ENCODE measurements at regions not wholly inside any gene's neighbourhood (a gene's known extent, or its start where the extent isn't known, plus 50 kb on each side); places are given as distances from the start of the nearest gene placed in this dataset.

DNA sequence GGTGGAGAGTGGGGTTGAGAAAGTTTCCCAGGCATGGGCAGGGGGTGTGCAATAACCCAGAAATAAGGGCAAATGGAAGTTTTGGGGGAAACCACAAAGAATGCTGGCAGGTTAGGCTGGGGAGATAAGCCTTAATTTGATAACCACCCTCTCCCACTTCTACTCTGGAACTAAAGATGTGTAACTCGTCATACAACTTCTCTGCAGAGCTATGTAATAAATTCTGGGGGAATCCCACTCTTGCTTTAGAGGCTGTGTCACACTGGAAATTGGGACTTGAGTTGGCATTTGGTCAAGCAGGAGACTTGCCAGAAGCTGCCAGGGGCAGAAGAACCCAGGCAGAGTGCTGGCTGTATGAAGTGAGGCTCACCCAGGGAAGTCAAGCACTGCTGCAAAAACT lies 170.9 kb upstream of the CPEB2 start:
- no peak for DNase-seq

DNA sequence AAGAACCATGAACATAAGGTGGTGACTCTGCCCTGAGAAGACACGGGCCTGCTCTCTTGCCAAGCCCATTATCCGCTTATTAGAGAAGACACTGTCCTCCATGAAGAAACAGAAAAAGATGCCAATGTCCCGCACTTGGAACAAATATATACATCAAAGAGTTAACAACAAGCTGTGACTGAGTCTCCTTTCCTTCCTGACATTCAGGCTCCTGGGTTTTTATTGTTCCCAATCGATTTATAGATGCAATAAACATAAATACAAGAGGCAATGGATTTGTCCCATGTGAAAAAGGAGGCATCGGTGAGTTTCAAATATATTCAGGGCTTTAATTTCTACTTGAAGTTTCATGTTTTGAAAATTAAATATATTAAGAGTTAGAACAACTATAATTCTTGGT lies 169.2 kb upstream of the CPEB2 start:
- no peak for DNase-seq

GRCh38 chr4:14834382-14834781 lies 167.9 kb upstream of the CPEB2 start:
- DNase-seq: no peak

GRCh38 chr4:14835288-14835687 lies 167.0 kb upstream of the CPEB2 start:
- DNase-seq: no peak

GRCh38 chr4:14835708-14836425 lies 166.4 kb upstream of the CPEB2 start:
- DNase-seq: no peak

GRCh38 chr4:14837860-14838259 lies 164.4 kb upstream of the CPEB2 start:
- DNase-seq: no peak

DNA sequence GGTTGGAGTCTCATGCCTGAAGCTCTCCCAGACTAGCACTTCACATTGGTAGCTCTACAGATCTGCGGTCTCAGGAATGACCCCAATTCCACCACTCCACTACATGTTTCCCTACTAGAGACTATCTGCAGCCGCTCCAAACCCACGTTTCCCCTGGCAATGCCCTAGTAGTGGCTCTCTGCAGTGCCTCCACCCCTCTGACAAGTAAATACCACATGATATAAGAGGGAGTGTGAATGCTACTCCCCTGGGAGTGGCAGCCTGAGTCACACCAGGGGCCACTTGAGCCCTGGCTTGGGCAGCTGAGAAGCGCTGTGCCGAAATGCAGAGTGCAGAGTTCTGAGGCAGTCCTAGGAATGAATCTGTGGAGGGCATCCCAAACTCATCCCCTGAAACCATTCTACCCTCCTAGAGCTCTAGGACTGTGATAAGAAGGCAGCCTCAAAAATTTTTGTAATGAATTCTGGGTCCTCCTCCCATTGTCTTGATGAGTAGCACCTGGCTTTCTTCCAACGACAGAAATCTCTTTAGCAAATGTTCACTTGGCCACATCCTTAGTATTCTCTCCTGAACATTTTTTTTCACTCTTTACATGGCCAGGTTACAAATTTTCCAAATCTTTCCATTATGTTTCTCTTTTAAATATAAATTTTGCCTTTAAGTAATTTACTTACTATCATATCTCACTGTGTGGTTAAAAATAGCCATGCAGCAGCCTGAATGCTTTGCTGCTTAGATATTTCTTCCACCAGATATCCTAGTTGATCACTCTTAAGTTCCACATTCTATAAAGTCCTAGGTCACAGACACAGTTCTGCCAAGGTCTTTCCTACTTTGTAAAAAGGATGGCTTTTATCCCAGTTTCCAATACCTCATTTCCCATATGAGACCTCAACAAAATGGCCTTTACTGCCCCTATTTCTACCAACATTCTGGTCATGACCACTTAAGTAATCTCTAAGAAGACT lies 160.2 kb upstream of the CPEB2 start:
- DNase-seq: no peak

DNA sequence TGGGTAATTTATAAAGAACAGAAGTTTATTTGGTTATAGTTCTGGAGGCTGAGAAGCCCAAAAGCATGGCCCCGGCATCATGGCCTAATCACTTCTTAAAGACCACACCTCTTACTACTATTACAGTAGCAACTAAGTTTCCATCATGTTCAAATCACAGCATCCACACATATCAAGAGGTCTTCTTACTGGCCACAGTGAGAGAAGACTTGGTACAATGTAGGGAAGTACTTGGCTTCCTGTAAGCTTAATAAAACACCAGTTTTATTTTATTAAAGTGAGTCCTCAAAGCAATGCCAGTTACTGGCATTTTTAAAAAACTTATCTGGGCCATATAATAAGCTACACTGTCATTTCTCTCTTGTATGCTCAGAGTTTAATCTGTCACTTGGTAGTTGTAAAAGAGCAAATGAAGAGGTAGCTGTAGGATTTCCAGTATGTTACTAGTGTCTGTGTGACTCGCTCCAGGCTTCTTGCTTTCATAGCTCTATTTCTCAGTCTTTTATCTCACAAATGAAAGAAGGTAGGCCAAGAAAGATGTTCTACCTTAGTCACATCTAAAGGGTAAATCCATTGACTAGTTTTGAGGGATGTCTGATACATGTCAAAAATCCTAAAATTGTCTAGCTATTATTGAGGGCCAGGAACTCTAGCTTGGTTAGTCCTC lies 159.2 kb upstream of the CPEB2 start:
- DNase-seq: no peak

DNA sequence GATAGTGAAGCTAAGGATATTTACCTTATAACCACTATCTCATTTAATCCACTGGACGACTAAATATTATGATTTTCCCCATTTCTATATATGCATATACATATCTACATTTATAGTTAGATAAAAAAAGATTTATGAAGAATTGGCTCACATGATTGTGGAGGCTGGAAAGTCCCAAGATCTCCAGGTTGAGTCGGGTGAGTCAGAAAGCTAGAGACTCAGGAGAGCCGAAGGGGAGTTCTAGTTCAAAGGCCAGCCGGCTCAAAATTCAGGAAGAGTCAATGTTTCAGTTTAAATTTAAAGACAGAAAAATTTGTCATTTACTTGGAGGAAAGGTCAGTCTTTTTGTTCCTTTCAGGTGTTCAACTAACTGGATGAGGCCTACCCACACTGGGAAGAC lies 158.2 kb upstream of the CPEB2 start:
- no peak for DNase-seq

DNA sequence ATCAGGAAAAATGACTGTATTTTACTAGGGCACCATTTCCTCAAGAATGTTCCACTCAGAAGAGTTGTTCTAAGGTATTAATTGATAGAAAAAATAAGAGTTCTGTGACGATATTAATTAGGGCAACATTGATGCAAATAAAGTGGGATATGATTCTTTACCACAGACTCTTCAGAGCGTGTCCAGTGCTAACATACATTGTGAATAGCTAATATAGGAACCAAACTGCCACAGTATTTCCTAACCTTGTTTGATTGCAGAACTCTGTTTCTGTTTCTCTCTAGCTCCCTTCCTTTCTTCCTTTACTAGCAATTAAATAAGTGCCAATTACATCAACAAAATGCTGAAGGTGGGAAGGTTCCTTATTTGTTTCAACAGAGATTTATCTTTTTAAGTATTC lies 154.1 kb upstream of the CPEB2 start:
- no peak for DNase-seq

- DNase-seq: no peak
These were observed 151.7 kb upstream of the CPEB2 start for GRCh38 chr4:14850455-14851097.

DNA sequence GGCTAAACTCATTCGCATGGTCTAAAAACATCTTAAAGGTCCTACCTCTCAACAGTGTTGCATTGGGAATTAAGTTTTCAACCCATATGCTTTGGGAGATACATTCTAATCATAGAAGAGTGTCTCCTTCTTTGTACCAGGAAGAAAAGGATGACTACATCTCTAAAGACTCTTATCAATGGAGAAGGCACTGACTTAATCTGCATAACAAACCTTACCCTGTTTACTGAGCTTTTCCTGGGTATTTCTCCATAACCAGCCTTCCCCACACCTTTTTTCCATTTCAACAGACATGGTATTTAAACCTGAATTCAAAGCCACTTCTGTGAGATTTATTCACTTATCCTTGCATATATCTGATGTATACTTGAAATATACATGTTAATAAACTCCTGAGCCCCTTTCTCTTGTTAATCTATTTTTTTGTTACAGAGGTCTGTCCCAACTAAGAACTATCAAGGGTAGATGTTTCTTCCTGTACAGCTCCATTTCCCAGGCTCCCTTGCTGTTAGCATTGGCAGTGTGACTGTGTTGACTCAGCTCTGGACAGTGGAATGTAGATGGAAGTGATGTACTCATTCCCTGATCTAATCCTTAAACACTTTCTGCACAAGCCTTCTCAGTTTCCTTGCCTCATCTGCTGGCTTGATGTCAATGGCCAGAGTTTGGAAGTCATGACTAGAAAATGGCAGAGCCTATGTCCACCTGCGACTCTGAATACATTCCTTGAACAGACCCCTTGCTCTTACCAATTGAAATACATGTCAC lies 148.9 kb upstream of the CPEB2 start:
- no peak for DNase-seq

GRCh38 chr4:14855719-14856061 lies 146.6 kb upstream of the CPEB2 start:
- DNase-seq: no peak

- DNase-seq: no peak
These were observed 146.0 kb upstream of the CPEB2 start for GRCh38 chr4:14856062-14856933.

DNA sequence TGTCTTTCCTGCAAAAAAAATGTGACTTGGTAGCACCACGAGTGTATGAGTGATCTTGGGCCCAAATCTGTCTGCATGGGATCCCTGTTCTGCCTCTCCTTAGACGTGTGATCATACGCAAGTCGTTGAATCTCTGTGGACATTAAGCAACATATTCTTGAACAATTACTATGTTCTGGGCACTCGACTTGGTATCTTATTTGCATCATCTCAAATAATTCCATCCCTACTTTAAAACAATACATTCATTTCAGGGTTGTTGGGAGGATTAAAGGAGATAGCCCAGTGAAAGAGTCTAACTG lies 145.4 kb upstream of the CPEB2 start:
- DNase-seq: no peak

DNA sequence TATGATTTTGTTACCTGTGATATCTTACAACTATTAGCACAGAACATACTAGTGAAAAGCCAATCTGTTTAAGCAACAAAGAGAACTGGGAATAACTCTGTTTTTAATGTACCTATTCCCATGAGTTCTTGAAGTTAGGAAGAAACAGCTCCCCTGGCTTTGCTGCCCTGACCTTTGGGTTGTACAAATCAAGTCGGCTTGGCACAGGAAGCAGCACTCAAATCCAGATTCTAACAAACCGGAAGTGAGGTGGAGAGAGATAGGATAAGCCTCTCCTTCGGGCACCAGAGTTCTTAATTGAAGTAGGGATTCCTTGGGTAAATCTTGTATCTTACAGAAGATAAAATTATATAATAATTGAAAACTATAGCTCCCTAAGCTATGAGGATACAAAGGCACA lies 144.8 kb upstream of the CPEB2 start:
- no peak for DNase-seq

GRCh38 chr4:14857981-14858380 lies 144.3 kb upstream of the CPEB2 start:
- DNase-seq: no peak

- DNase-seq: no peak
These were observed 139.4 kb upstream of the CPEB2 start for GRCh38 chr4:14862891-14863290.

DNA sequence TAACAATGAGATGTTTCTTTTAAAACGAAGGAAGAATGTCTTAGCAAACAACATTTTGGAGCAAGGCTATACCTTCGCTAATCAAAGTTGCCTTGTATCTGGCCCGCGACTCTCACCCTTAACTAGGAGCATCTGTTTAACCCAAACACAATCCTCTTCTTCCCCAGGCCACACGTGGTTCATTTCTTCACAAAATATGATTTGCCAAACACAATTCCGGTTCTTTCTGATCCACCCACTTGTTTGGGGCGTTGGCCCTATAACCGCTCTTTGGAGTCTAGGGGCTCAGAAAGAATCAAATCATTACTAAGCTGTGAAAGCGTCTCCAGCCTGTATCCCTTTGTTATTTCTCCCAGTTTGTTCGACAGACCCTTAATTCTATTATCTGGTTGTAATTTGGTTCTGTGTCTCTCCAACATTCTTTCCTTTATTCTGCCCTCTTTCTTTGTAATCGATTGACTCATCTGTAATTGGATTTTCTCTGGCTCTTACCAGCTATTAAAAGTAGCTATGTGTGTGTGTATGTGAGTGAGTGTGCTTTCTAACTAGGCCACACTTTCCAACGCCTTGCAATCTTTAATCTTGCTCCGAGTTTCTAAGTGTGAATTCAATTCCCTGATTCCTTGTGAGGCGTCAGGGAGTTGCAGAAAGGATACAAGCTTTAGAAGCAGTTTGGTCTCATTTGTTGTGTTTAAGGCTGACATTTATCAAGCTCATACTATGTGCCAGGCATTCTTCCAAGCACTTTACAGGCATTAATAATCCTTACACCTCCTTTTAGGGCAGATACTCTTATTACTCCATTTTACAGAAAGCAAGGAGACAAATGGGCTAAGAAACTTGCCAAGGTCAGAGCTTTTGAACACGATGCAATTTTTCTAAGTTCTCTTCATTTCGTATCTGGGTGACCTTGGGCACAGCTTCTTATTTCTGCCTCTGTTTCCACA lies 138.6 kb upstream of the CPEB2 start:
- no peak for DNase-seq

- no peak for DNase-seq
These were observed 137.8 kb upstream of the CPEB2 start for GRCh38 chr4:14864365-14865030.

Data from activated effector memory CD4-positive, alpha-beta T cell treated with Interleukin-2 at 50 U/mL for 16 hours (primary cell).